WTC11 (cell line): ENCODE measurements at regions not wholly inside any gene's neighbourhood (a gene's known extent, or its start where the extent isn't known, plus 50 kb on each side); places are given as distances from the start of the nearest gene placed in this dataset.

Source experiments
- ATAC-seq: fragments of 200-7000 bp; cut with Tn5 transposase; 2 replicates; pipeline ENCODE4 v1.10.0; 2021; ENCODE audit warnings: mild to moderate bottlenecking, moderate library complexity
- CTCF ChIA-PET: fragments of 300-600 bp; sonication (Branson Sonifier 250); formaldehyde crosslinking; loops from one replicate; lab custom pipeline; 2021; ENCODE audit warnings: antibody characterized with exemption; lab: Charles Lee
- POLR2A ChIA-PET: fragments of 350-600 bp; sonication (Branson Sonifier 250); formaldehyde crosslinking; loops from one replicate; lab custom pipeline; 2021; ENCODE audit warnings: antibody characterized with exemption; lab: Charles Lee
- DNase-seq: peaks from one replicate; pipeline ENCODE4 v3.0.0; 2021; ENCODE audit warnings: low spot score
- H3K27ac Mint-ChIP-seq: 2 replicates; pipeline ENCODE4 v1.8.0; 2021; ENCODE audit warnings: mixed read lengths
- H3K27me3 Mint-ChIP-seq: 2 replicates; pipeline ENCODE4 v1.8.0; 2021; ENCODE audit warnings: low read depth, mild to moderate bottlenecking, moderate library complexity, mixed read lengths
- H3K36me3 Mint-ChIP-seq: 2 replicates; pipeline ENCODE4 v1.8.0; 2021; ENCODE audit warnings: mixed read lengths
- H3K4me1 Mint-ChIP-seq: 2 replicates; pipeline ENCODE4 v1.8.0; 2022; ENCODE audit warnings: mixed read lengths
- H3K4me3 Mint-ChIP-seq: 2 replicates; pipeline ENCODE4 v1.8.0; 2021; ENCODE audit warnings: mild to moderate bottlenecking, moderate library complexity, mixed read lengths
- H3K9me3 Mint-ChIP-seq: 2 replicates; pipeline ENCODE4 v1.8.0; 2021; ENCODE audit warnings: mixed read lengths
- CBFB ChIP-seq: sonication (generic); formaldehyde crosslinking; IDR thresholded peaks from 2 replicates; pipeline ENCODE4 v1.8.1; 2022; ENCODE audit warnings: mild to moderate bottlenecking, low read depth, missing genetic modification reagents
- GRHL2 ChIP-seq: fragments of 250-450 bp; sonication (Bioruptor Pico); IDR thresholded peaks from 2 replicates; pipeline ENCODE4 v1.8.0; 2022; ENCODE audit warnings: mild to moderate bottlenecking, moderate library complexity; ENCODE audit not compliant: insufficient replicate concordance, severe bottlenecking
- IRF2 ChIP-seq: sonication (generic); formaldehyde crosslinking; IDR thresholded peaks from 2 replicates; pipeline ENCODE4 v1.8.0; 2022; ENCODE audit warnings: low read depth, missing genetic modification reagents, borderline replicate concordance
- MYBL2 ChIP-seq: sonication (generic); formaldehyde crosslinking; IDR thresholded peaks from 2 replicates; pipeline ENCODE4 v1.8.1; 2023; ENCODE audit warnings: mild to moderate bottlenecking, moderate library complexity, missing genetic modification reagents
- NFATC4 ChIP-seq: fragments of 250-450 bp; sonication (Bioruptor Pico); IDR thresholded peaks from 2 replicates; pipeline ENCODE4 v1.9.0; 2021; ENCODE audit warnings: mild to moderate bottlenecking
- NFYB ChIP-seq: sonication (generic); formaldehyde crosslinking; conservative IDR thresholded peaks from 2 replicates; pipeline ENCODE4 v1.8.0; 2022; ENCODE audit warnings: low read depth, missing genetic modification reagents
- NR1H2 ChIP-seq: sonication (generic); formaldehyde crosslinking; IDR thresholded peaks from 2 replicates; pipeline ENCODE4 v1.9.0; 2021; ENCODE audit warnings: mild to moderate bottlenecking, moderate library complexity, missing genetic modification reagents
- SMAD3 ChIP-seq: sonication (generic); formaldehyde crosslinking; IDR thresholded peaks from 2 replicates; pipeline ENCODE4 v1.8.0; 2022; ENCODE audit warnings: missing genetic modification reagents, mild to moderate bottlenecking, borderline replicate concordance
- SMAD4 ChIP-seq: sonication (generic); formaldehyde crosslinking; IDR thresholded peaks from 2 replicates; pipeline ENCODE4 v1.8.0; 2022; ENCODE audit warnings: mild to moderate bottlenecking, missing genetic modification reagents
- SOX15 ChIP-seq: fragments of 250-450 bp; sonication (Bioruptor Pico); IDR thresholded peaks from 2 replicates; pipeline ENCODE4 v1.9.0; 2021; ENCODE audit warnings: mild to moderate bottlenecking
- SP1 ChIP-seq: sonication (generic); formaldehyde crosslinking; conservative IDR thresholded peaks from 2 replicates; pipeline ENCODE4 v1.8.1; 2022; ENCODE audit warnings: missing genetic modification reagents
- ZNF219 ChIP-seq: sonication (generic); formaldehyde crosslinking; IDR thresholded peaks from 2 replicates; pipeline ENCODE4 v1.8.0; 2023; ENCODE audit warnings: missing genetic modification reagents, mild to moderate bottlenecking, borderline replicate concordance
- ZNF232 ChIP-seq: sonication (generic); formaldehyde crosslinking; IDR thresholded peaks from 2 replicates; pipeline ENCODE4 v1.8.0; 2022; ENCODE audit warnings: mild to moderate bottlenecking, missing genetic modification reagents
- ZNF396 ChIP-seq: fragments of 250-450 bp; sonication (Bioruptor Pico); IDR thresholded peaks from 2 replicates; pipeline ENCODE4 v1.8.0; 2021; ENCODE audit warnings: mild to moderate bottlenecking, moderate library complexity, borderline replicate concordance
- ZNF416 ChIP-seq: fragments of 250-450 bp; sonication (Bioruptor Pico); IDR thresholded peaks from 2 replicates; pipeline ENCODE4 v1.9.0; 2021; ENCODE audit warnings: mild to moderate bottlenecking, inconsistent platforms
- ZNF423 ChIP-seq: fragments of 250-450 bp; sonication (Bioruptor Pico); IDR thresholded peaks from 2 replicates; pipeline ENCODE4 v2.1.2; 2022; ENCODE audit warnings: mild to moderate bottlenecking, moderate library complexity
- TF ChIP-seq, protein P1 (sequence below): fragments of 200-600 bp; IDR thresholded peaks from 2 replicates; pipeline ENCODE4 v1.8.0; 2022; ENCODE audit warnings: antibody characterized with exemption
- TF ChIP-seq, protein P2 (sequence below): fragments of 250-450 bp; sonication (Bioruptor Pico); IDR thresholded peaks from 2 replicates; pipeline ENCODE4 v1.8.0; 2021; ENCODE audit warnings: mild to moderate bottlenecking
- TF ChIP-seq, protein P3 (sequence below): sonication (generic); formaldehyde crosslinking; IDR thresholded peaks from 2 replicates; pipeline ENCODE4 v1.8.1; 2023; ENCODE audit warnings: mild to moderate bottlenecking, missing genetic modification reagents
- TF ChIP-seq, protein P4 (sequence below): sonication (generic); formaldehyde crosslinking; IDR thresholded peaks from 2 replicates; pipeline ENCODE4 v1.8.0; 2023; ENCODE audit warnings: missing genetic modification reagents, mild to moderate bottlenecking, borderline replicate concordance
- TF ChIP-seq, protein P5 (sequence below): sonication (generic); formaldehyde crosslinking; IDR thresholded peaks from 2 replicates; pipeline ENCODE4 v1.8.0; 2022; ENCODE audit warnings: missing genetic modification reagents

DNA sequence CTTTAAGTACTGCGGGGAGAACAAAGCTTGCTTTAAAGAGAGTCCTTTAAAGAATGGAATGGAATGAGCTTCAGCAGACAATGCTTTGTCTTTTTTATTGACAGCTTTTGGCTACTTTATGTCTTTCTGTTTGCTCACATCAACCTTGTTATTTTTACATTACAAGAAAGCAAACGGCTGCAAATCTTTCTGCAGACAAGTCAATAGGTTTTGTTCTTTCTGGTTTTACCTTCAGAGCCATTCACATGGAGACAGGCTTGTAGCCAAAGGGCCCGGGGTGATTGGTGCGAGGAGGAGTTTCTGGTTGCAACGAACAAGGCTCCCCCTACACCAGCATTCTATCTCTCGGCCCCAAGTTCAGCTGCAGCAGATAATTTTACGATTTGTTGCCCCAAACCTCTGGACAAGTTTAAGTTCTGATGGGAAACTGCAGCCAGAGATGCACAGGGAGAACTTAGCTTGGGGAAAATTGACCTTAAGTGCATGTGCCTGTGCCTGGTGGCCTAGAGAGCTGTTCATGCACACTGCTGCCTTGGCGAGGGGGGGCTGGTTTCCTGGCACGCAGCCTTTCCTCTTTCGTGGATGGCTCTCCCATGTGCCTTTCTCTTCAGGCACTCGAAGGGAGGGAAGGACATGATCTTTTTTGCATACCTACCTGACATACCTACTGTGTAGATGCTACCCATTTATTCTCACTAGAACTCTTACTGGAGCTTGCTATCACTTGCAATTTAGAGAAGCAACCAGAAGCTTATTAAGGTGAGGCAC lies 543.2 kb downstream of the DCDC2C start (continued):
- TF ChIP-seq, protein P1, sequence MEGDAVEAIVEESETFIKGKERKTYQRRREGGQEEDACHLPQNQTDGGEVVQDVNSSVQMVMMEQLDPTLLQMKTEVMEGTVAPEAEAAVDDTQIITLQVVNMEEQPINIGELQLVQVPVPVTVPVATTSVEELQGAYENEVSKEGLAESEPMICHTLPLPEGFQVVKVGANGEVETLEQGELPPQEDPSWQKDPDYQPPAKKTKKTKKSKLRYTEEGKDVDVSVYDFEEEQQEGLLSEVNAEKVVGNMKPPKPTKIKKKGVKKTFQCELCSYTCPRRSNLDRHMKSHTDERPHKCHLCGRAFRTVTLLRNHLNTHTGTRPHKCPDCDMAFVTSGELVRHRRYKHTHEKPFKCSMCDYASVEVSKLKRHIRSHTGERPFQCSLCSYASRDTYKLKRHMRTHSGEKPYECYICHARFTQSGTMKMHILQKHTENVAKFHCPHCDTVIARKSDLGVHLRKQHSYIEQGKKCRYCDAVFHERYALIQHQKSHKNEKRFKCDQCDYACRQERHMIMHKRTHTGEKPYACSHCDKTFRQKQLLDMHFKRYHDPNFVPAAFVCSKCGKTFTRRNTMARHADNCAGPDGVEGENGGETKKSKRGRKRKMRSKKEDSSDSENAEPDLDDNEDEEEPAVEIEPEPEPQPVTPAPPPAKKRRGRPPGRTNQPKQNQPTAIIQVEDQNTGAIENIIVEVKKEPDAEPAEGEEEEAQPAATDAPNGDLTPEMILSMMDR, result no peak
- TF ChIP-seq NR1H2, result no peak
- TF ChIP-seq CBFB (CRISPR knock-in tag), result no peak
- TF ChIP-seq, protein P2, sequence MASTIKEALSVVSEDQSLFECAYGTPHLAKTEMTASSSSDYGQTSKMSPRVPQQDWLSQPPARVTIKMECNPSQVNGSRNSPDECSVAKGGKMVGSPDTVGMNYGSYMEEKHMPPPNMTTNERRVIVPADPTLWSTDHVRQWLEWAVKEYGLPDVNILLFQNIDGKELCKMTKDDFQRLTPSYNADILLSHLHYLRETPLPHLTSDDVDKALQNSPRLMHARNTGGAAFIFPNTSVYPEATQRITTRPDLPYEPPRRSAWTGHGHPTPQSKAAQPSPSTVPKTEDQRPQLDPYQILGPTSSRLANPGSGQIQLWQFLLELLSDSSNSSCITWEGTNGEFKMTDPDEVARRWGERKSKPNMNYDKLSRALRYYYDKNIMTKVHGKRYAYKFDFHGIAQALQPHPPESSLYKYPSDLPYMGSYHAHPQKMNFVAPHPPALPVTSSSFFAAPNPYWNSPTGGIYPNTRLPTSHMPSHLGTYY (CRISPR knock-in tag), result no peak
- no peak for TF ChIP-seq ZNF396
- no peak for TF ChIP-seq ZNF219 (CRISPR knock-in tag)

DNA sequence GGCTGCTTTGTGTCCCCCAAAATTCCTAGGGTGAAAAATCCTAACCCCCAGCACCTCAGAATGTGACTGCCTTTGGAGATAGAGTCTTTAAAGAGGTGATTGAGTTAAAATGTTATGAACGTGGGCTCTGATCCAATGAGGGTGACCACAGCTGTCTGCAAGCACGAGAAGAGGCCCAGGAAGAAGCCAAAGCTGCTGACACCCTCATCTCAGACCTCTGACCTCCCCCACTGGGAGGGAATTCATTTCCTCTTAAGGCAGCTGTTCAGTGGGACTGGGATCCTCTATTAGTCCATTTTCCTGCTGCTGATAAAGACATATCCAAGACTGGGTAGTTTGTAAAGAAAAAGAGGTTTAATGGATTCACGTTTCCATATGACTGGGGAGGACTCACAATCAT lies 544.4 kb downstream of the DCDC2C start:
- CTCF ChIA-PET, result no interaction called here
- Mint-ChIP-seq H3K36me3 (peaks cover 63% of the 10 kb centered on the region), H3K27ac (no peak overlapping the region), H3K27me3 (peaks cover 11% of the 10 kb centered on the region), H3K4me1 (no peaks in the 10 kb centered on the region), H3K4me3 (no peak overlapping the region), H3K9me3 (peaks cover 74% of the 10 kb centered on the region)
- TF ChIP-seq, protein P3, sequence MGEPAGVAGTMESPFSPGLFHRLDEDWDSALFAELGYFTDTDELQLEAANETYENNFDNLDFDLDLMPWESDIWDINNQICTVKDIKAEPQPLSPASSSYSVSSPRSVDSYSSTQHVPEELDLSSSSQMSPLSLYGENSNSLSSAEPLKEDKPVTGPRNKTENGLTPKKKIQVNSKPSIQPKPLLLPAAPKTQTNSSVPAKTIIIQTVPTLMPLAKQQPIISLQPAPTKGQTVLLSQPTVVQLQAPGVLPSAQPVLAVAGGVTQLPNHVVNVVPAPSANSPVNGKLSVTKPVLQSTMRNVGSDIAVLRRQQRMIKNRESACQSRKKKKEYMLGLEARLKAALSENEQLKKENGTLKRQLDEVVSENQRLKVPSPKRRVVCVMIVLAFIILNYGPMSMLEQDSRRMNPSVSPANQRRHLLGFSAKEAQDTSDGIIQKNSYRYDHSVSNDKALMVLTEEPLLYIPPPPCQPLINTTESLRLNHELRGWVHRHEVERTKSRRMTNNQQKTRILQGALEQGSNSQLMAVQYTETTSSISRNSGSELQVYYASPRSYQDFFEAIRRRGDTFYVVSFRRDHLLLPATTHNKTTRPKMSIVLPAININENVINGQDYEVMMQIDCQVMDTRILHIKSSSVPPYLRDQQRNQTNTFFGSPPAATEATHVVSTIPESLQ, result no peak
- no peak for TF ChIP-seq ZNF396
- TF ChIP-seq SP1 (CRISPR knock-in tag), result no peak
- TF ChIP-seq SMAD4 (CRISPR knock-in tag), result no peak
- no peak for TF ChIP-seq GRHL2
- no peak for TF ChIP-seq ZNF416 (CRISPR knock-in tag)
- TF ChIP-seq SOX15, result no peak
- TF ChIP-seq NFATC4 (CRISPR knock-in tag), result no peak
- no peak for TF ChIP-seq NFYB (CRISPR knock-in tag)
- TF ChIP-seq ZNF423 (CRISPR knock-in tag), result no peak
- TF ChIP-seq MYBL2, result no peak
- no peak for DNase-seq
- POLR2A ChIA-PET, result no interaction called here
- no peak for ATAC-seq

DNA sequence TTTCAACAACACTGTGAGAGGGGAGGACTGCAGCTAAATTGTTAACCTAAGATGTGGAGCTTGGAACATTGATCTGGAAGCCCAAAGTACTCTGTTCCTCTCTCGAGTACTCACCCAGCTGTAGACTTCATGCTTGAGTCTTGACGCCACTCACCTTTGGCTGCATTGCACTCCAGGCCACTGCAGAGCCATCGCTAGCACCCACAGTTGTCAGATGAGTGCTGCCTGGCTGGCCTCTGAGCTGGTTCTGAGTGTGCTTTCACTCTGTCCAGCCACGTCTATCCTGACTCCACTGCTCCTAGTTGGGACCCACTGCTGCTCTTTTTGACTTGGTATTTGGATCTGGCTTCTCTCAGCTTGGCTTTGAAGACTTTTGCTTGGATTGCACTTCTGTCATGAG lies 552.1 kb downstream of the DCDC2C start:
- peaks cover 84% of the 10 kb centered on the region for H3K9me3 Mint-ChIP-seq
- H3K27me3 Mint-ChIP-seq, result peaks cover 6% of the 10 kb centered on the region
- ATAC-seq, result no peak
- no peak overlapping the region for H3K4me3 Mint-ChIP-seq
- H3K27ac Mint-ChIP-seq, result no peak overlapping the region
- H3K4me1 Mint-ChIP-seq, result no peaks in the 10 kb centered on the region
- POLR2A ChIA-PET, result no interaction called here
- H3K36me3 Mint-ChIP-seq, result peaks cover 70% of the 10 kb centered on the region
- no peak for DNase-seq
- CTCF ChIA-PET, result no interaction called here
- TF ChIP-seq IRF2 (CRISPR knock-in tag) (no peak), SMAD3 (CRISPR knock-in tag) (no peak), SMAD4 (CRISPR knock-in tag) (no peak), ZNF232 (CRISPR knock-in tag) (no peak)
- TF ChIP-seq, protein P4, sequence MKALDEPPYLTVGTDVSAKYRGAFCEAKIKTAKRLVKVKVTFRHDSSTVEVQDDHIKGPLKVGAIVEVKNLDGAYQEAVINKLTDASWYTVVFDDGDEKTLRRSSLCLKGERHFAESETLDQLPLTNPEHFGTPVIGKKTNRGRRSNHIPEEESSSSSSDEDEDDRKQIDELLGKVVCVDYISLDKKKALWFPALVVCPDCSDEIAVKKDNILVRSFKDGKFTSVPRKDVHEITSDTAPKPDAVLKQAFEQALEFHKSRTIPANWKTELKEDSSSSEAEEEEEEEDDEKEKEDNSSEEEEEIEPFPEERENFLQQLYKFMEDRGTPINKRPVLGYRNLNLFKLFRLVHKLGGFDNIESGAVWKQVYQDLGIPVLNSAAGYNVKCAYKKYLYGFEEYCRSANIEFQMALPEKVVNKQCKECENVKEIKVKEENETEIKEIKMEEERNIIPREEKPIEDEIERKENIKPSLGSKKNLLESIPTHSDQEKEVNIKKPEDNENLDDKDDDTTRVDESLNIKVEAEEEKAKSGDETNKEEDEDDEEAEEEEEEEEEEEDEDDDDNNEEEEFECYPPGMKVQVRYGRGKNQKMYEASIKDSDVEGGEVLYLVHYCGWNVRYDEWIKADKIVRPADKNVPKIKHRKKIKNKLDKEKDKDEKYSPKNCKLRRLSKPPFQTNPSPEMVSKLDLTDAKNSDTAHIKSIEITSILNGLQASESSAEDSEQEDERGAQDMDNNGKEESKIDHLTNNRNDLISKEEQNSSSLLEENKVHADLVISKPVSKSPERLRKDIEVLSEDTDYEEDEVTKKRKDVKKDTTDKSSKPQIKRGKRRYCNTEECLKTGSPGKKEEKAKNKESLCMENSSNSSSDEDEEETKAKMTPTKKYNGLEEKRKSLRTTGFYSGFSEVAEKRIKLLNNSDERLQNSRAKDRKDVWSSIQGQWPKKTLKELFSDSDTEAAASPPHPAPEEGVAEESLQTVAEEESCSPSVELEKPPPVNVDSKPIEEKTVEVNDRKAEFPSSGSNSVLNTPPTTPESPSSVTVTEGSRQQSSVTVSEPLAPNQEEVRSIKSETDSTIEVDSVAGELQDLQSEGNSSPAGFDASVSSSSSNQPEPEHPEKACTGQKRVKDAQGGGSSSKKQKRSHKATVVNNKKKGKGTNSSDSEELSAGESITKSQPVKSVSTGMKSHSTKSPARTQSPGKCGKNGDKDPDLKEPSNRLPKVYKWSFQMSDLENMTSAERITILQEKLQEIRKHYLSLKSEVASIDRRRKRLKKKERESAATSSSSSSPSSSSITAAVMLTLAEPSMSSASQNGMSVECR (CRISPR knock-in tag), result no peak
- TF ChIP-seq, protein P5, sequence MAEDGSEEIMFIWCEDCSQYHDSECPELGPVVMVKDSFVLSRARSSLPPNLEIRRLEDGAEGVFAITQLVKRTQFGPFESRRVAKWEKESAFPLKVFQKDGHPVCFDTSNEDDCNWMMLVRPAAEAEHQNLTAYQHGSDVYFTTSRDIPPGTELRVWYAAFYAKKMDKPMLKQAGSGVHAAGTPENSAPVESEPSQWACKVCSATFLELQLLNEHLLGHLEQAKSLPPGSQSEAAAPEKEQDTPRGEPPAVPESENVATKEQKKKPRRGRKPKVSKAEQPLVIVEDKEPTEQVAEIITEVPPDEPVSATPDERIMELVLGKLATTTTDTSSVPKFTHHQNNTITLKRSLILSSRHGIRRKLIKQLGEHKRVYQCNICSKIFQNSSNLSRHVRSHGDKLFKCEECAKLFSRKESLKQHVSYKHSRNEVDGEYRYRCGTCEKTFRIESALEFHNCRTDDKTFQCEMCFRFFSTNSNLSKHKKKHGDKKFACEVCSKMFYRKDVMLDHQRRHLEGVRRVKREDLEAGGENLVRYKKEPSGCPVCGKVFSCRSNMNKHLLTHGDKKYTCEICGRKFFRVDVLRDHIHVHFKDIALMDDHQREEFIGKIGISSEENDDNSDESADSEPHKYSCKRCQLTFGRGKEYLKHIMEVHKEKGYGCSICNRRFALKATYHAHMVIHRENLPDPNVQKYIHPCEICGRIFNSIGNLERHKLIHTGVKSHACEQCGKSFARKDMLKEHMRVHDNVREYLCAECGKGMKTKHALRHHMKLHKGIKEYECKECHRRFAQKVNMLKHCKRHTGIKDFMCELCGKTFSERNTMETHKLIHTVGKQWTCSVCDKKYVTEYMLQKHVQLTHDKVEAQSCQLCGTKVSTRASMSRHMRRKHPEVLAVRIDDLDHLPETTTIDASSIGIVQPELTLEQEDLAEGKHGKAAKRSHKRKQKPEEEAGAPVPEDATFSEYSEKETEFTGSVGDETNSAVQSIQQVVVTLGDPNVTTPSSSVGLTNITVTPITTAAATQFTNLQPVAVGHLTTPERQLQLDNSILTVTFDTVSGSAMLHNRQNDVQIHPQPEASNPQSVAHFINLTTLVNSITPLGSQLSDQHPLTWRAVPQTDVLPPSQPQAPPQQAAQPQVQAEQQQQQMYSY (CRISPR knock-in tag), result no peak
